Caco-2 (cell line): ENCODE measurements at regions not wholly inside any gene's neighbourhood (a gene's known extent, or its start where the extent isn't known, plus 50 kb on each side); places are given as distances from the start of the nearest gene placed in this dataset.
A peak's percentile ranks its signal among the peaks of the same experiment; 100 is the strongest.

Source experiments
- BruUV-seq: library from RNA; stranded (reverse); fragments of 400-500 nt; replicated peaks from 2 replicates; lab custom pipeline; 2021; lab: Mats Ljungman, UMichigan
- CTCF ChIA-PET: fragments of 300-600 bp; sonication (Branson Sonifier 250); formaldehyde crosslinking; loops from one replicate; lab custom pipeline; 2022; ENCODE audit warnings: antibody characterized with exemption; lab: Charles Lee
- POLR2A ChIA-PET: fragments of 300-600 bp; sonication (Branson Sonifier 250); formaldehyde crosslinking; loops from one replicate; lab custom pipeline; 2022; ENCODE audit warnings: antibody characterized with exemption; lab: Charles Lee
- DNase-seq, 2 experiments: peaks; one replicate each; pipeline versions ENCODE4 v3.0.0 to v3.0.0-alpha.2; 2020 to 2022
- H3K27me3 ChIP-seq: replicated peaks from 2 replicates; pipeline ENCODE4 v1.6.0; 2011; ENCODE audit warnings: low read length; ENCODE audit not compliant: control insufficient read depth, insufficient read depth
- H3K36me3 ChIP-seq: 2 replicates; pipeline ENCODE4 v1.5.1; 2011; ENCODE audit warnings: low read length; ENCODE audit not compliant: control insufficient read depth, insufficient read depth
- H3K4me1 ChIP-seq: fragments of 250-450 bp; sonication (Bioruptor Pico); 2 replicates; pipeline ENCODE4 v1.5.1; 2020; ENCODE audit warnings: mild to moderate bottlenecking
- H3K4me3 ChIP-seq: 2 replicates; pipeline ENCODE4 v1.5.1; 2011; ENCODE audit warnings: low read depth, mild to moderate bottlenecking, control low read depth, low read length
- H3K9me3 ChIP-seq: fragments of 250-450 bp; sonication (Bioruptor Pico); 2 replicates; pipeline ENCODE4 v1.5.1; 2020; ENCODE audit warnings: mild to moderate bottlenecking, moderate library complexity
- H3K27ac Mint-ChIP-seq: one replicate; pipeline ENCODE4 v1.8.0; 2022; ENCODE audit warnings: mixed read lengths; ENCODE audit not compliant: unreplicated experiment
- H3K27me3 Mint-ChIP-seq: one replicate; pipeline ENCODE4 v1.8.0; 2022; ENCODE audit warnings: mixed read lengths; ENCODE audit not compliant: insufficient read depth, unreplicated experiment
- H3K36me3 Mint-ChIP-seq: one replicate; pipeline ENCODE4 v1.8.0; 2022; ENCODE audit warnings: mild to moderate bottlenecking, mixed read lengths; ENCODE audit not compliant: insufficient read depth, unreplicated experiment
- H3K4me1 Mint-ChIP-seq: one replicate; pipeline ENCODE4 v1.8.0; 2022; ENCODE audit warnings: low read depth, mixed read lengths; ENCODE audit not compliant: unreplicated experiment
- H3K4me3 Mint-ChIP-seq: one replicate; pipeline ENCODE4 v1.8.0; 2022; ENCODE audit warnings: mild to moderate bottlenecking, moderate library complexity, mixed read lengths; ENCODE audit not compliant: unreplicated experiment
- H3K9me3 Mint-ChIP-seq: one replicate; pipeline ENCODE4 v1.8.0; 2022; ENCODE audit warnings: mixed read lengths; ENCODE audit not compliant: unreplicated experiment
- CTCF ChIP-seq, 2 experiments: fragments of 200-600 bp in 1 of 2; IDR thresholded peaks; 1 replicate in 1 of 2; 2 replicates in 1 of 2; pipeline versions ENCODE4 v1.5.1 to v1.8.0; 2011 to 2022; ENCODE audit warnings: antibody characterized with exemption in 1 of 2, control low read depth in 1 of 2, inconsistent platforms in 1 of 2, low read depth in 1 of 2, low read length in 1 of 2, mild to moderate bottlenecking in 1 of 2, moderate library complexity in 1 of 2; ENCODE audit not compliant: insufficient read depth in 1 of 2, severe bottlenecking in 1 of 2, unreplicated experiment in 1 of 2
- intact Hi-C: fragments of 100-400 bp; cut with micrococcal nuclease; formaldehyde crosslinking; loops from one replicate; pipeline ENCODE4 v1.10.0; 2022; ENCODE audit not compliant: unreplicated experiment

GRCh38 chr2:144071461-144071860 lies 448.5 kb downstream of the ZEB2 start:
- Histone ChIP-seq H3K27me3 (no peaks in the 10 kb centered on the region), H3K4me1 (no peaks in the 10 kb centered on the region), H3K36me3 (no peaks in the 10 kb centered on the region), H3K4me3 (no peak overlapping the region), H3K9me3 (no peaks in the 10 kb centered on the region)
- DNase-seq: peak in 1 of 2 experiments; percentile 4
- Mint-ChIP-seq H3K9me3 (no peaks in the 10 kb centered on the region), H3K4me1 (no peaks in the 10 kb centered on the region), H3K27me3 (no peaks in the 10 kb centered on the region), H3K36me3 (no peaks in the 10 kb centered on the region), H3K27ac (no peak overlapping the region), H3K4me3 (no peak overlapping the region)
- intact Hi-C loops: loop anchor here (2.0 to 10.0 kb wide), 2 partner anchors 385 to 487 kb away; no protein-coding TSS in a partner anchor
- CTCF ChIA-PET: no interaction called here
- POLR2A ChIA-PET: no interaction called here
- BruUV-seq: no TSS peak
- TF ChIP-seq CTCF (IDR thresholded peaks at IDR 0.05; ENCODE audit: insufficient read depth in 1 of 2, low read depth in 1 of 2, low read length in 1 of 2, severe bottlenecking in 1 of 2, unreplicated experiment in 1 of 2): peak in 1 of 2 experiments; percentile 36

DNA sequence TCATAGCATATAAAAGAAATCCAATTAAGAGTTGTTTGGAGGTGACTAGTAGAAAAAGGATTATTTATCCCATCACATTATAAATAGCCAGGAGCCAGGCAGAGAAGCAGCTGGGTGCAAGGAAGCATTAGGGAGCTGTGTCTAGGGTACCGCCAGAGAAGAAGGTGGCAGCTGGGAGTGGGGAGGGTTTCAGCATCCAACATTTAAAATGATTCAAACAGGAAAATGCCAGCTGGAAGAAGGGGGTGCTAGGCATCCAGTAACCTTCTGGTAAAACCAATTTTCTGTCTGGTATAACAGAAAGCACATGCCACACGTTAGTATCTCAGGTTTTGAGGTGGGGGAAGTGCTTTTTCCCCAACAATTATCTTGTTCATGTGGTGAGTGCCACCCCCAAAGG lies 452.4 kb downstream of the ZEB2 start:
- no peaks in the 10 kb centered on the region for H3K9me3 Mint-ChIP-seq
- H3K27me3 Mint-ChIP-seq: no peaks in the 10 kb centered on the region
- intact Hi-C loops: no loop called here
- no peaks in the 10 kb centered on the region for H3K4me1 Mint-ChIP-seq
- no peaks in the 10 kb centered on the region for H3K36me3 Mint-ChIP-seq
- POLR2A ChIA-PET: no interaction called here
- DNase-seq: no peak
- no peaks in the 10 kb centered on the region for H3K4me1 ChIP-seq
- H3K27ac Mint-ChIP-seq: no peak overlapping the region
- H3K4me3 ChIP-seq: no peak overlapping the region
- H3K27me3 ChIP-seq: no peaks in the 10 kb centered on the region
- CTCF ChIA-PET: no interaction called here
- BruUV-seq: no TSS peak
- no peak overlapping the region for H3K4me3 Mint-ChIP-seq
- TF ChIP-seq CTCF (IDR thresholded peaks at IDR 0.05; ENCODE audit: insufficient read depth in 1 of 2, low read depth in 1 of 2, low read length in 1 of 2, severe bottlenecking in 1 of 2, unreplicated experiment in 1 of 2): no peak
- no peaks in the 10 kb centered on the region for H3K36me3 ChIP-seq
- H3K9me3 ChIP-seq: no peaks in the 10 kb centered on the region

DNA sequence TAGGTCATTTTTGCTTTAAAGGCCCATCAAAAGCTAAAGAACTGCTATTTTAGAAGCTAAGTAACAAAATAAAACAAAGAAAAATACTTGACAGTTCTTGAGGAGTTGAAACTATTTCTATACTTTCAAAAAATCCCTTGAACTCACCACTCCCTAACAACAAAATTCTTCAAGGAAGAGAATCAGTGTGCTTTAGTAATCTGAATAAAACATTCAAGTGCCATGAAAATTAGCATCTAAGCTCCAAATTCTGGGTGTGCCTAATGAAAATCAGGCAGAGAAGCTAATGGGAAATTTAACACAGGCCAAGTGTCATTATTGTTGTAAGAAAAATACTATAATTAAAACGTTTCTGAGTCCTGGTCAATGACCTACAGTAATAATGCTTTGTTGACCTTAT lies 456.3 kb downstream of the ZEB2 start:
- no TSS peak for BruUV-seq
- DNase-seq: no peak
- Mint-ChIP-seq H3K4me3 (no peak overlapping the region), H3K36me3 (no peaks in the 10 kb centered on the region), H3K27me3 (no peaks in the 10 kb centered on the region), H3K4me1 (no peaks in the 10 kb centered on the region), H3K27ac (no peak overlapping the region), H3K9me3 (no peaks in the 10 kb centered on the region)
- intact Hi-C loops: no loop called here
- TF ChIP-seq CTCF (IDR thresholded peaks at IDR 0.05; ENCODE audit: insufficient read depth in 1 of 2, low read depth in 1 of 2, low read length in 1 of 2, severe bottlenecking in 1 of 2, unreplicated experiment in 1 of 2): no peak
- H3K9me3 ChIP-seq: no peaks in the 10 kb centered on the region
- ChIA-PET CTCF (no interaction called here), POLR2A (no interaction called here)
- H3K4me1 ChIP-seq: no peaks in the 10 kb centered on the region
- H3K4me3 ChIP-seq: no peak overlapping the region
- no peaks in the 10 kb centered on the region for H3K27me3 ChIP-seq
- H3K36me3 ChIP-seq: no peaks in the 10 kb centered on the region
